ENCODE measurements at regions not wholly inside any gene's neighbourhood (a gene's known extent, or its start where the extent isn't known, plus 50 kb on each side); places are given as distances from the start of the nearest gene placed in this dataset.

DNA sequence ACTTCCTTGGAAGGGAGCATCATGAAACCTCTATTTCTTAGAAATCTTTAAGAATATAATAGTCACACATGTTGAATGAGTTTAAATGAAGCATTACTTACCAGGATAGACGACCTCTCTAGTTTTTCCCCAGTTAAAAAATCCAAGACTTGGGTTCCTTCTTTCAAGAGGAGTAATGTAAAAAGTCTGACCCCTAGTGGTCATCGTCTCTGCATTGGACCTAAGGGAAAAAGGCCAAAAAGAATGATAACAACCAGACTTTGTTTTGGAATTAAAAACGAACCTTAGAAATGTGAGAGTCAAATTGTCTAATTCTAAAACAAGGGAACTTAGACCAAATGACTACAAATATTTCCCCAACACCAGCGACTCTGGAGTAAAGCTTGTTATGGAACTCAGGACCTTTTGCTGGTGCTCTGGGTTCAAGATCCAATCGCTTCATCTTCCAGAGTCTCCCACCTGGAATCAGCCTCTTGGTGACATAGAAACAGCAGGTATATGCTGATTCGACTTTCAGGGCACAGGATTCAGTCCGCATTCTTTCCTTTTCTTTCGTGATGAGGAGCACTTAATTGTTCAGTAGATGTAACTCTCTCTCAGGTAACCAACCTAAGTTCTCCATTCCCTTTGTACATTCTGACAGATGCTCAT is 214.8 kb upstream of the TPRG1 start:
- TF ChIP-seq, protein P1, sequence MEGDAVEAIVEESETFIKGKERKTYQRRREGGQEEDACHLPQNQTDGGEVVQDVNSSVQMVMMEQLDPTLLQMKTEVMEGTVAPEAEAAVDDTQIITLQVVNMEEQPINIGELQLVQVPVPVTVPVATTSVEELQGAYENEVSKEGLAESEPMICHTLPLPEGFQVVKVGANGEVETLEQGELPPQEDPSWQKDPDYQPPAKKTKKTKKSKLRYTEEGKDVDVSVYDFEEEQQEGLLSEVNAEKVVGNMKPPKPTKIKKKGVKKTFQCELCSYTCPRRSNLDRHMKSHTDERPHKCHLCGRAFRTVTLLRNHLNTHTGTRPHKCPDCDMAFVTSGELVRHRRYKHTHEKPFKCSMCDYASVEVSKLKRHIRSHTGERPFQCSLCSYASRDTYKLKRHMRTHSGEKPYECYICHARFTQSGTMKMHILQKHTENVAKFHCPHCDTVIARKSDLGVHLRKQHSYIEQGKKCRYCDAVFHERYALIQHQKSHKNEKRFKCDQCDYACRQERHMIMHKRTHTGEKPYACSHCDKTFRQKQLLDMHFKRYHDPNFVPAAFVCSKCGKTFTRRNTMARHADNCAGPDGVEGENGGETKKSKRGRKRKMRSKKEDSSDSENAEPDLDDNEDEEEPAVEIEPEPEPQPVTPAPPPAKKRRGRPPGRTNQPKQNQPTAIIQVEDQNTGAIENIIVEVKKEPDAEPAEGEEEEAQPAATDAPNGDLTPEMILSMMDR (IDR thresholded peaks at IDR 0.05; ENCODE audit: borderline replicate concordance): peak; percentile 85
- peaks cover 25% of the 10 kb centered on the region for H3K4me1 ChIP-seq
- no peaks in the 10 kb centered on the region for H3K36me3 ChIP-seq
- H3K9me3 ChIP-seq (replicated peaks): no peaks in the 10 kb centered on the region
- DNase-seq: no peak
- H3K4me3 ChIP-seq: no peak overlapping the region
- intact Hi-C loops (cut with micrococcal nuclease): loop anchor here (10.0 kb wide), 2 partner anchors 188 to 802 kb away; partner anchors contain the start of gene LPP
- peak overlapping the region; percentile 74 for H3K27ac ChIP-seq (replicated peaks)
- H3K27me3 ChIP-seq (ENCODE audit: low read depth): no peaks in the 10 kb centered on the region

DNA sequence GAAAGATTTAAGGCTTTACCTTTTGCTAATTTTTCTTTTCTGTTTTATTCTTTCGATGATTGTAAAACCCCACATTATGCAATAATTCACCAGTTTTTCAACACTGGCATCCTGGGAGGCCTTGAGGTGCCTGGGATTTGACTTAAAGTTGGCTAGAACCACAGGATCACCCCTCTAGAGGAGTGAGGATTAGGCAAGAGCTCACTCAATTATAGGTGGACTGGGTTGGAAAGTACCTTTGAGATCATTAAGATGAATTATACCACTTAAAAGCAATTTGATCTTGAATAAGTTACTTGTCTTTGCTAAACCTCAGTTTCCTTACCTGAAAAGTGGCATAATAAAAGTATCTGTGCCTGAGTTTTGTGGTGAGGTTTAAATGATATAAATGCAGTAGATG is 212.8 kb upstream of the TPRG1 start:
- intact Hi-C loops (cut with micrococcal nuclease): loop anchor here (10.0 kb wide), 2 partner anchors 186 to 804 kb away; partner anchors contain the start of gene LPP
- H3K27me3 ChIP-seq (ENCODE audit: low read depth): no peaks in the 10 kb centered on the region
- no peaks in the 10 kb centered on the region for H3K9me3 ChIP-seq (replicated peaks)
- no peak overlapping the region for H3K4me3 ChIP-seq
- H3K4me1 ChIP-seq: peaks cover 35% of the 10 kb centered on the region
- TF ChIP-seq, protein P1 (IDR thresholded peaks at IDR 0.05; ENCODE audit: borderline replicate concordance): no peak
- DNase-seq: no peak
- H3K27ac ChIP-seq (replicated peaks): no peak overlapping the region
- no peaks in the 10 kb centered on the region for H3K36me3 ChIP-seq

DNA sequence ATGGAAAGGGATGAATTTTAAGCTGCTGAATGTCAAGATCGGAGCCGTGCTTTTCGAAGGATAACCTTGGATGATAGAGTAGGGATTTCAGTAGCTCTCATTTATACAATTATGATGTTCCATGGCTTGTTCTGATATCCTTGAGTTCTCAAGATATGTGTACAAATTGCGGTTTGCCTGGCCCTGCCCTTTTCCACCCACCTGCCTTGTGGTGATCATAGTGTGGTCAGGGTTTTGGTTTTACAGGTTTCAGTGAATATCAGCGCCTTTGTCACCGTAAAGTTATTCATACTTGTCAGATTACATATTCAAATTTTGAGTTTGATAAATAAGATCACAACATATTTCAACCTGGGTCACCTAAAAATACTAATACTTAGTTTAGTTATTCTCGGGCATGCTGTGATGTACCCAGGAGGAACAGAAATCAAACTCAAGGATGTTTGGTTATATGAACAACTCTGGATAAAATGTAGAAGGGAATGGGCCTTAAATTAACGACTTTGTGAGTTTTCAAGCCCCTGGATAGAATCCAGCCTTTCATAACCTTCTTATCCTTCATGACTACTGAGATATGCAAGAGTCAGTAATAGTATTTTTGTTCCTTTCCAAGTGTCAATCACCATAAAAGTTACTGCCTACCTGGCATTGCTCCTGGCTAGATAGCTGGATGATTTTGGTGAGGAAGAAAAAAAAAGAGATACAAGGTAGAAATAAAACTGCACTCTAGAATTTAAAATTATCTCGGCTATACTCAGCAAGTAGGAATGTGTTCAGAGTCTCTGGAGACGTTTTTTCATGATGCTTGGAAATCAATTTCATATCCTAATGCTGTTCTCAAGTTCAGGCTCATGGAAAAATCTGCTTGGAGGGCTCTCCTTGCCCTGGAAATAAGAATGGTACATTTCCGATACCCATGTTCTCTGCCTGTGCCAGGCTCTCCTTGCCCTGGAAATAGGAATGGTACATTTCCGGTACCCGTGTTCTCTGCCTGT is 209.2 kb upstream of the TPRG1 start:
- Histone ChIP-seq H3K27me3 (ENCODE audit: low read depth) (no peaks in the 10 kb centered on the region), H3K36me3 (no peaks in the 10 kb centered on the region), H3K4me3 (no peak overlapping the region), H3K4me1 (peaks cover 10% of the 10 kb centered on the region), H3K9me3 (replicated peaks) (no peaks in the 10 kb centered on the region), H3K27ac (replicated peaks) (no peak overlapping the region)
- intact Hi-C loops (cut with micrococcal nuclease): no loop called here
- DNase-seq: no peak
- TF ChIP-seq, protein P1 (IDR thresholded peaks at IDR 0.05; ENCODE audit: borderline replicate concordance): no peak

DNA sequence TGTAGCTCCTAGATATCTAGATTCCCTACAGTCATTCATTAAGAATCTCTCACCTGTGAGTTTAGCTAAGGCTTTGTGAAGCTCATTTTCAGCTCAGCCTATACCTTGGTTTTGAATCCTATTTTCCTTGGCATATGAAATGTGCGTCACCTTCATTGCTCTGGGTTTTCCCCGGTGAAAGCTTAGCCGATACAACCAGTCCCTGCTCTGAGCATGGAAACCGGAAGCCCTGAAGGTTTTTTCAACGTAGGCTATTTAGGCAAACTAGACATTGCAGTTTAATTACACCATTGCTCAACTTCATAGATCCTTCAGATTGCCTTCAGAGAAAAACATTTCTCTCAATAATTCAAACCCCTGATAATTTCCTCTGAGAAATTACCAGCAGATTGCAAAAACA is 206.8 kb upstream of the TPRG1 start:
- Histone ChIP-seq H3K27ac (replicated peaks) (no peak overlapping the region), H3K9me3 (replicated peaks) (no peaks in the 10 kb centered on the region), H3K4me3 (no peak overlapping the region), H3K4me1 (peaks cover 10% of the 10 kb centered on the region), H3K27me3 (ENCODE audit: low read depth) (no peaks in the 10 kb centered on the region), H3K36me3 (no peaks in the 10 kb centered on the region)
- DNase-seq: no peak
- intact Hi-C loops (cut with micrococcal nuclease): no loop called here
- TF ChIP-seq, protein P1 (IDR thresholded peaks at IDR 0.05; ENCODE audit: borderline replicate concordance): no peak

DNA sequence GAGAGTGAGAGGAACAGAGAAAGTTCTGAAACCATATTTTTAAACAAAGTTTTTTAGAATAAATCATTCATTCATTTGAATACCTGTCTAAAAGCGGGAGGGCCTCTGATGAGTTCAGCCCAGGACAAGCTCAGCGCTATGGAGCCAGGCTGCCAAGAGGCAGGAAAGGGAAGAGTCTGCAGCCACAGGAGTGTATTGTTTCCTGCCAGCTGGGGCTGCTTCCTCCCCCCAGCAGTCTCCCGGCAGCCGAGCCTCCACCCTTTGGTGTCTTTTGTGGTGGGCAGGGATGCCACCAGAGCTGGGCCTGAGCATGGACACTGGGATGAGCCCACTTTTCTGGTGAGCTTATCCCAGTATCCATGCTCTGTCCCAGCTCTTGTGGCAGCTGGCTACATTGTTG is 199.5 kb upstream of the TPRG1 start:
- no peak for DNase-seq
- H3K9me3 ChIP-seq (replicated peaks): peaks cover 8% of the 10 kb centered on the region
- TF ChIP-seq, protein P1 (IDR thresholded peaks at IDR 0.05; ENCODE audit: borderline replicate concordance): no peak
- H3K4me3 ChIP-seq: no peak overlapping the region
- no peaks in the 10 kb centered on the region for H3K4me1 ChIP-seq
- H3K27ac ChIP-seq (replicated peaks): no peak overlapping the region
- no peaks in the 10 kb centered on the region for H3K36me3 ChIP-seq
- H3K27me3 ChIP-seq (ENCODE audit: low read depth): no peaks in the 10 kb centered on the region
- intact Hi-C loops (cut with micrococcal nuclease): no loop called here

All from left ventricle myocardium inferior (tissue), 1 donor.